H1 (cell line): ENCODE measurements at regions not wholly inside any gene's neighbourhood (a gene's known extent, or its start where the extent isn't known, plus 50 kb on each side); places are given as distances from the start of the nearest gene placed in this dataset.

ENCODE experiments used
- CHD1 ChIP-seq: IDR thresholded peaks from 2 replicates; pipeline ENCODE4 v1.6.1; 2012; ENCODE audit warnings: low read depth, low read length, improper control_type of control experiment
- RFX5 ChIP-seq: IDR thresholded peaks from 2 replicates; pipeline ENCODE4 v1.6.1; 2011; ENCODE audit warnings: low read depth, low read length, improper control_type of control experiment, borderline replicate concordance
- TF ChIP-seq, protein P1 (sequence below): fragments of 300-600 bp; sonication (generic); IDR thresholded peaks from 2 replicates; pipeline ENCODE4 v1.7.1; 2012; ENCODE audit warnings: low read length, moderate library complexity, mild to moderate bottlenecking, inconsistent platforms; ENCODE audit not compliant: insufficient replicate concordance

DNA sequence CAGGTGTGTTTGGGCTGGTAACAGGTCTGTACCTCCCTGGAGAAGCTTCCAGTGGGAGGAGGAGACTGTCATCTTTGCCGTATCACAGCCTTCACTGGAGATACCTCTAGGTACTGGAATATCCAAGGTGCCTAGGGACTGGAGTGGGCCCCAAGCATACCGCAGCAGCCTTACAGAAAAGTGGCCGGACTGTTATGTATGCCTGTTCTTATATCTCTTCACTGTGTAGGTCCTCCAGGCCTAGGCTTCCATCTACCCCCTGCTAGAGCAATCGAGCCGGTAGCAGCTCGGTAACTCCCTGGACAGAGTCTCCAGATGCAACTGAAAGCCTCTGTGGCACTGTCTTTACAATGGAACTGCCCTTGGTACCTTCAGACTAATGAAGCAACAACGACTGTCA is 277.4 kb upstream of the GRIA3 start (continued):
- TF ChIP-seq, protein P1, sequence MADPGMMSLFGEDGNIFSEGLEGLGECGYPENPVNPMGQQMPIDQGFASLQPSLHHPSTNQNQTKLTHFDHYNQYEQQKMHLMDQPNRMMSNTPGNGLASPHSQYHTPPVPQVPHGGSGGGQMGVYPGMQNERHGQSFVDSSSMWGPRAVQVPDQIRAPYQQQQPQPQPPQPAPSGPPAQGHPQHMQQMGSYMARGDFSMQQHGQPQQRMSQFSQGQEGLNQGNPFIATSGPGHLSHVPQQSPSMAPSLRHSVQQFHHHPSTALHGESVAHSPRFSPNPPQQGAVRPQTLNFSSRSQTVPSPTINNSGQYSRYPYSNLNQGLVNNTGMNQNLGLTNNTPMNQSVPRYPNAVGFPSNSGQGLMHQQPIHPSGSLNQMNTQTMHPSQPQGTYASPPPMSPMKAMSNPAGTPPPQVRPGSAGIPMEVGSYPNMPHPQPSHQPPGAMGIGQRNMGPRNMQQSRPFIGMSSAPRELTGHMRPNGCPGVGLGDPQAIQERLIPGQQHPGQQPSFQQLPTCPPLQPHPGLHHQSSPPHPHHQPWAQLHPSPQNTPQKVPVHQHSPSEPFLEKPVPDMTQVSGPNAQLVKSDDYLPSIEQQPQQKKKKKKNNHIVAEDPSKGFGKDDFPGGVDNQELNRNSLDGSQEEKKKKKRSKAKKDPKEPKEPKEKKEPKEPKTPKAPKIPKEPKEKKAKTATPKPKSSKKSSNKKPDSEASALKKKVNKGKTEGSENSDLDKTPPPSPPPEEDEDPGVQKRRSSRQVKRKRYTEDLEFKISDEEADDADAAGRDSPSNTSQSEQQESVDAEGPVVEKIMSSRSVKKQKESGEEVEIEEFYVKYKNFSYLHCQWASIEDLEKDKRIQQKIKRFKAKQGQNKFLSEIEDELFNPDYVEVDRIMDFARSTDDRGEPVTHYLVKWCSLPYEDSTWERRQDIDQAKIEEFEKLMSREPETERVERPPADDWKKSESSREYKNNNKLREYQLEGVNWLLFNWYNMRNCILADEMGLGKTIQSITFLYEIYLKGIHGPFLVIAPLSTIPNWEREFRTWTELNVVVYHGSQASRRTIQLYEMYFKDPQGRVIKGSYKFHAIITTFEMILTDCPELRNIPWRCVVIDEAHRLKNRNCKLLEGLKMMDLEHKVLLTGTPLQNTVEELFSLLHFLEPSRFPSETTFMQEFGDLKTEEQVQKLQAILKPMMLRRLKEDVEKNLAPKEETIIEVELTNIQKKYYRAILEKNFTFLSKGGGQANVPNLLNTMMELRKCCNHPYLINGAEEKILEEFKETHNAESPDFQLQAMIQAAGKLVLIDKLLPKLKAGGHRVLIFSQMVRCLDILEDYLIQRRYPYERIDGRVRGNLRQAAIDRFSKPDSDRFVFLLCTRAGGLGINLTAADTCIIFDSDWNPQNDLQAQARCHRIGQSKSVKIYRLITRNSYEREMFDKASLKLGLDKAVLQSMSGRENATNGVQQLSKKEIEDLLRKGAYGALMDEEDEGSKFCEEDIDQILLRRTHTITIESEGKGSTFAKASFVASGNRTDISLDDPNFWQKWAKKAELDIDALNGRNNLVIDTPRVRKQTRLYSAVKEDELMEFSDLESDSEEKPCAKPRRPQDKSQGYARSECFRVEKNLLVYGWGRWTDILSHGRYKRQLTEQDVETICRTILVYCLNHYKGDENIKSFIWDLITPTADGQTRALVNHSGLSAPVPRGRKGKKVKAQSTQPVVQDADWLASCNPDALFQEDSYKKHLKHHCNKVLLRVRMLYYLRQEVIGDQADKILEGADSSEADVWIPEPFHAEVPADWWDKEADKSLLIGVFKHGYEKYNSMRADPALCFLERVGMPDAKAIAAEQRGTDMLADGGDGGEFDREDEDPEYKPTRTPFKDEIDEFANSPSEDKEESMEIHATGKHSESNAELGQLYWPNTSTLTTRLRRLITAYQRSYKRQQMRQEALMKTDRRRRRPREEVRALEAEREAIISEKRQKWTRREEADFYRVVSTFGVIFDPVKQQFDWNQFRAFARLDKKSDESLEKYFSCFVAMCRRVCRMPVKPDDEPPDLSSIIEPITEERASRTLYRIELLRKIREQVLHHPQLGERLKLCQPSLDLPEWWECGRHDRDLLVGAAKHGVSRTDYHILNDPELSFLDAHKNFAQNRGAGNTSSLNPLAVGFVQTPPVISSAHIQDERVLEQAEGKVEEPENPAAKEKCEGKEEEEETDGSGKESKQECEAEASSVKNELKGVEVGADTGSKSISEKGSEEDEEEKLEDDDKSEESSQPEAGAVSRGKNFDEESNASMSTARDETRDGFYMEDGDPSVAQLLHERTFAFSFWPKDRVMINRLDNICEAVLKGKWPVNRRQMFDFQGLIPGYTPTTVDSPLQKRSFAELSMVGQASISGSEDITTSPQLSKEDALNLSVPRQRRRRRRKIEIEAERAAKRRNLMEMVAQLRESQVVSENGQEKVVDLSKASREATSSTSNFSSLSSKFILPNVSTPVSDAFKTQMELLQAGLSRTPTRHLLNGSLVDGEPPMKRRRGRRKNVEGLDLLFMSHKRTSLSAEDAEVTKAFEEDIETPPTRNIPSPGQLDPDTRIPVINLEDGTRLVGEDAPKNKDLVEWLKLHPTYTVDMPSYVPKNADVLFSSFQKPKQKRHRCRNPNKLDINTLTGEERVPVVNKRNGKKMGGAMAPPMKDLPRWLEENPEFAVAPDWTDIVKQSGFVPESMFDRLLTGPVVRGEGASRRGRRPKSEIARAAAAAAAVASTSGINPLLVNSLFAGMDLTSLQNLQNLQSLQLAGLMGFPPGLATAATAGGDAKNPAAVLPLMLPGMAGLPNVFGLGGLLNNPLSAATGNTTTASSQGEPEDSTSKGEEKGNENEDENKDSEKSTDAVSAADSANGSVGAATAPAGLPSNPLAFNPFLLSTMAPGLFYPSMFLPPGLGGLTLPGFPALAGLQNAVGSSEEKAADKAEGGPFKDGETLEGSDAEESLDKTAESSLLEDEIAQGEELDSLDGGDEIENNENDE: no peak
- TF ChIP-seq CHD1: no peak
- no peak for TF ChIP-seq RFX5
